Stimulated activated CD4-positive, alpha-beta T cell treated with anti-CD3 and anti-CD28 coated beads, TNF-alpha, amount 100 ng/mL, for 24 hours (primary cell): ENCODE measurements at regions not wholly inside any gene's neighbourhood (a gene's known extent, or its start where the extent isn't known, plus 50 kb on each side); places are given as distances from the start of the nearest gene placed in this dataset.

Source experiments
- DNase-seq, 3 experiments: peaks; one replicate each; pipeline ENCODE4 v3.0.0-alpha.2; 2020; ENCODE audit warnings: low read depth in 3 of 3

DNA sequence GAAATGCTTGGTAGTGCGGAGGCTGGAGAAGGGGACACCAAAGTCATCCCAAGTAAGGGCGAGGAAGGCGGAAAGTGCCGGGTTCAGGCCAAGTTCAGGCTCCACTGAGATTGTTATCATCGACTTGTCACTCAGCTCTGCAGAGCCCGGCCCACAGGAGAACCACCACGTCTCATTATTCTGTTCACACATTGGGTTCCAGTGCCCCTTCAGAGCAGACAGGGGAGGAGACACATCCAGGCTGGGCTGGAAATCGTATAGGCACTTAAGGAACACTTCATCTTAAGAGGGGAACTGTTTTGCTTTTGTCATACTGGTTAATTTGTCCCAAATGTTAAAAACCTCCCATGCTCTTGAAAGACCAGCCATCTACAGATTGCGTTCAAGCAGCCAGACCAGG lies 118.3 kb upstream of the ADAMTS18 start:
- DNase-seq = no peak

DNA sequence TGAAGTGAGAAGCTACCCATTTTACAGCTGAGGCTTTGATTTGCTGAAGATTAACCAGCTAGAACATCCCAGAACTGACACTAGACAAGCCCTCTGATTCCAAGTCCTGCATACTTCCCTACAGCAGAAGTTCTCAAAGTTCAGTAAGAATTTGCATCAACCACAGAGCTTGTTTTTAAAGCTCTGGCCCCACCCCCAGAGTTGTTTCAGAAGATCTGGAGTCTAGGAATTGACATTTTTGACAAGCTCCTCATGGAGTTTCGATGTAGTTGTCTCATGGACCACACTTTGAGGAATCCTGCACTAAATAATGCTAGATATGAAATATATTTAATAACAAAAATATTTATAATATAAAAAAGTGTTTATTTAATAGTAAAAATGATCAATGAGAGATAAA lies 120.3 kb upstream of the ADAMTS18 start:
- no peak for DNase-seq

DNA sequence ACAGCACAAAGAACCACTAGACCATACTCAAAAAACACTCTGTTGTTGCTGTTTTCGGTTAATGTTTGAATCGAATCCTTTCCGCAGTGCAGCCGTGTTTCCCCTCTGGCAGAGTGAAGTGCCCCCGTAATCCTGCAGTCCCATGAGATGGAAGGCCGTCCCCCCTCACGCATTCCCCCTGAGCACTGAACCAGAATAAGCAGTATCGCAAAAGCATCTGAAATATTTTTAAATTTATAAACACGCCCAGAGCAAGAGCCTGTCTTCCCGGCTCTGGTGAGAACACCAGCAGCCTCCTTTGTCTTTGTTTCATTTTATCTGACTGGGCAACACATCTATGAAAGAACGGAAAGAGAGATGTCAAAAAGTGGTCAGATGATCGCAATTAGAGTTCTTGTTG lies 121.0 kb upstream of the ADAMTS18 start:
- no peak for DNase-seq

DNA sequence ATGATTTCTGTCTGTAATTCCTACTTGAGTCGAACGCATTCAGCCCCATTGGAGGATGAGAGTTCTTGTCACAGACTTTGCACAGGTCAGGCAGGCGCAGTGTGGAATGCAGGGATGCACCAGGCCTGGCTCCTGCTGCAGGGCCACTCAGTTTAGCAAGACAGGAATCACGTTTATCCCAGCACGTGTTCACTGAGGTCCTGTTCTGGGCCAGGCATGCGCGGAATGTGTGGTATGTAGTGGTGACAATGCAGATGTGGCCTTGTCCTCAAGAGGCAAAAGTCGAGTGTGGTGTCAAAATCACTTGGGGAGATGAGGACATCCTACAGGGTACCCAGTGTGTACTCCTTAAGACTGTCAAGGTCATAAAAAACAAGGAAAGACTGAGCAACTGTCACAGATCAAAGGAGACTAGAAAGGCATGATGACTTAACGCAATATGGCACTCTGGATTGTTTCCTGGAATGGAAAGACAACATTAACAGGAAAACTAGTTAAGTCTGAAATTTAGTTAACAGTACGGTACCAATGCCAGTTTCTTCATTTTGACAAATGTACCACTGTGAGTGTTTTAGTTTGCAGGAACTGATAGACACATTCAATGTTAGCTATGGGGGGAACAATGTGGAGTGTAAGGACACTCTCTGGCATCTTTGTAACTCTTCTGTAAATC lies 121.5 kb upstream of the ADAMTS18 start:
- DNase-seq = no peak

DNA sequence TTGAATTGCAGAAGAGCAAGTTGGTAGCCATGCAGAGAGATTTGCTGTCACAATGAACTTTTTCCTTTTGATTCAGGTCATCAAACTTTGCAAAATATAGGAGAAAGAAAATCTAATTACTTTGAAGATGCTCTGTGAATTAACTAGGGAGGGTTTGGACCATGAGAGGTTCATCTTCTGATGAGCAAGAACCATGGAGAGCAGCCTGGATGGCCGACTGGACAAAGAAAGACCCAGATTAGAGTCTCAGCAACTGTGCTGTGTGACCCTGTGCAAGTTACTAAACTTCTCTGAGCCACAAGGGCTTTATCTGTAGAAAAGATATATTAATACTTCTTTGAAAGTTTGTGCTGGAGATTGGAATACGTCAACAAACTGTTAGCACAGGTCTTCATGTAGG lies 122.6 kb upstream of the ADAMTS18 start:
- DNase-seq = no peak

DNA sequence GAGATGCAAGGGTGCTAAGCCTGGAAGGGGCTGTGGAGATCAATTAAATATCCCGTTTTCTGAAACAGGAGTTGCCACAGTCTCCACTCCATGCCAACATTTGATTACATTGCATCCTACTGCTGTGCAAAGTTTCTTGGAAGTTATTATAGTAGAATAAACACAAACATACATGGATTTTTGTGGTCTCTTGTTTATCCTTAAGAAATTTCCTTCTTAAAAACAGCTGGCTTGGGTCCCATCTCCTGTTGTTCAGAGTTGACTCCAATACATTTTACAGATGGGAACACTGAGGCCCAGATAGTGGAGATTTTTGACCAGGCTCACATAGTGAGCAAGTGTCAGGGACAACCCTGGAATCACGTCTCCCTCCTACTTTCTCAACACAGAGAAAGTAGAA lies 124.0 kb upstream of the ADAMTS18 start:
- DNase-seq = no peak

DNA sequence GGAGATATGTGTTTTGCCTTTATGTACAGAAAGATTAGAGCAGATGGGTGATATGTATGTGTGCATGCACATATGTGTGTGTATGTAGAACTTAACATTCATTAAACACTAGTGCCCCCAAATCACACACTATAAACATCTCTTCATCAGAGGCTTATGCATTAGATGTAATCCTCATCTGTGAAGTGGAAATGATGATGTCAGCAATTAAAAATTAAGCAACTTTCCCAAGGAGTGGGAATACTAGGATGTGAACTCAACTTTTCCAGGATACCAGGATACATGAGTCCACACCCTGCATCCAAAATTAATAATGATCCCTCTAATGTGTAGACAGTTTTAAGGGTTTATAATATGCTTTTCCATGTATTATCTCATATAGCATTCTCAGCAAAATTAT lies 127.7 kb upstream of the ADAMTS18 start:
- DNase-seq = no peak

DNA sequence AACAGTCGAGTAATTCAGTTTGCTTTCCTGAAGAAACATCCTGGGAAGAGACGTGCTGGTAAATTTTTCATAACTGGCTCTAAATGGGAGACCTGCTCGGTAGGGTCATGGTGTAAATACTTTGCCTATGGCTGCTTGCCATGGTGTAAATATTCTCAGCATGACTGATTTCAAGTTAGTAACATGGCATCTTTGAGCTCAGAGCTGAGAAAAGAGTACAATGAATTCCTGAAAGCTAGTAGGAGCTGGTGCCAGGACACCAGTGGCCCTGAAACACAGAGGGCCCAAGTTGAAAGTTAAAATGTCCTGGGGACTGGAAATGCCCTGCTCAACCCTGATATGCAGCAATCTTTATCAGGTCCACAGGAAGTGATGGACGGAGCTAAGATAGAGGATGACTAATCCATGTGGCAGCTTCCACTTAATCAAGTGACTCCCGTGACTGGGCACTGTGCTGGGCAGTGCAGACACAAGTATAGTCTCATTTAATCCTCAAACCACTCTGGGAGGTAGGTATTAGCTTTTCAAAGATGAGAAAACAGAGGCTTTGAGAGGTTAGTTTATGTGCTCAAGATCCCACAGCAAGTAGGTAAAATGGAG lies 130.1 kb upstream of the ADAMTS18 start:
- no peak for DNase-seq

DNA sequence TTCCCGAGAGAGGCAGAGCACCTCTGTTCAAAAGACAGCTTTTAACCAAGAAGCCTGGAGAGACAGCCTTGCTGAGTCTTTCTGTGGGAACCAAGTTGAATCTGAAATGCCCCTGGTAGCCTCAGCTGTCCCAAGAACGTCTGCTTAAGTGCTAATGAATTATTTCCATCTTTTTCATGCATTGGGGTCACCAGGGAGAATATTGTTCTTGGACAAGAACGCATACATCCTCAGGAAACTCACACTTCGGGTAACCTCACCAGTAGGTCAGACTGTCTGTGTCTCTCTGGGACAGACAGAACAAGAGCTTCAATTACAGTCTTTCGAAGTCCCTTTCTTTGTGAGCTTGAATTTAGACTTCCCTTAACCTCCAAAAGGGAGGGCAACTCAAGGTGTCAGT lies 134.6 kb upstream of the ADAMTS18 start:
- DNase-seq = no peak

DNA sequence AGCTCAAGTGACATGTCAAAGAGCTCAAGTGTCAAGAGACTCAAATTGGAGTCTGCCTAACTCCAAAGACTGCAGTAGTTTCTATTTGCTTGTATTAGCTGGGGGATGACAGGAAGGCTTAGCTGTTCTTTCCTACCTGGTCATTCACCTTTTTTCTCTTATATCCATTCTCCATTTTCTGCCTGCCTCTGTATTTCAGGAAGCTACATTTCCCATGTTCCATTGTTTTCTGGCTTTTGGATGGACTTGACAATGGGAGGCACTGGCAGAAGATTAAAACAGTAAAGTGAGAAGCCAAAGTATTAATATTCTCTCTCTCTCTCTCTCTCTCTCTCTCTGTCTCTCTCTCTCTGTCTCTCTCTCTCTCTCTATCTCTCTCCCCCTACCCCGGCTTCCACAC lies 135.7 kb upstream of the ADAMTS18 start:
- no peak for DNase-seq

DNA sequence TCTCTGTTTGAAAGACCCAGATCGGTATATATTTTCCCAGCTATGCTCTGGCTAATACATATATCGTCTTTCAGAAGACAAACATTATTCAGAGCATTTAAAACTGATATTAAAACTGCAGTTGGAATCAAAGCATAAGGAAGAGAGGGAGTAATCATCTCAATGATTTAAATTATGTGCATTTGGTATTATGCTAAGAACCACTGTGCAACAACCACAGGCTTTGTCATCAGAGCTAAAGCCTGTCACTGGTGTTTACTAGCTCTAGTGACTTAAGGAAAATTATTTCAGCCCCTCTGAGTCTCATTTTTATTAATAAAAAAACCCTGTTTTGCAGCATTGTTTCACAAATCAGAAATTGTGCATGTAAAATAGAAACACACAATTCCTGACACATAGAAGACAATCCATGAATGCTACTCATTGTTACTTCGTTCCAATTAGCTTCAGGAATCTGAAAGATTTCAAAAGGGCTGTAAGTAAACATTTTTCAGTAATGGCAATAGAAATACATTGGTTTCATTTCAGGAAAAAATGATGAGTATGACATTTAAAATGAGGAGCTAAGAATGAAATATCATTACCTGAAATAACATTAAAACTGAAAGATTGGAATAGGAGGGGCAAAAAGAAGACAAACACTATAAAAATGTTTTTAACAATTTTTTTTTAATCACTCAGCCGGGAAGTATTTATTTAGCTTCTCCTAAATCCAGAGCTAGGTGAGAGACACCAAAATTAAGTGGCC lies 136.5 kb upstream of the ADAMTS18 start:
- DNase-seq = no peak

DNA sequence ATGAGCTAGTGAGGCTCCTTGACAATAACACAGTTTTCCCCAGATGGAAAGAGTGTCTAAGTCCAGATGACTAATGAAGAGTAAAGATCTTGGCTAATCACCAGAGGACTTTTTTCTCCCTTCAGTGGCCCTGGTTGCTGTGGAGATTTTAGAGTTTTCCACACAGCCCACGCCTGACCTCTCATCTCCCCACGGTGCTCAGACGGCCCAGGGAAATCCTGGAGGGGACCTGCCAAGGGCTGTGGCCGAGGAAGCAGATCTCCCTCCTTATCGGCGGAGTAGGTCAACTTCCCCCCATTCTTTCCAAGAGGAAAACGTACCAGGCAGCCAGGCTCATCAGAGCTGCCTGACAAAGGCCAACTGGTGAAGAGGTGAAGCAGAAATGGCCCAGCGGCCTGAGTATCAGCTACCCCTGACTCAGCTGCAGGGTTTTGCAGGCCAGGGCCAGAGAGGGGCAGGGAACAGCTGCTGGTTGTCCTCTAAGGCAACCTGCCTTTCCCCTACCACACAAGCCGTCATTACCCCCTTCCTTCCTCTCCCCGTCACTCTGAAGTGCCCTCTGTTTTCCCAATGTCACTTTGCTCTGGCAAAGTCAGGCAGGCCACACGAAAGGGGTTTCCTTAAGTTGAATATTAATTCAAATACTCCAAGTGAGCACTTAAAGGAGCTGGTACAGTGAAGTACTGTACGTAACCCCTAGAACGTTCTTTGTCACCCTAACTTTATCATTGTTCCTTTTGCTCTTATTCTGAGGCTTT lies 140.2 kb upstream of the ADAMTS18 start:
- no peak for DNase-seq

DNA sequence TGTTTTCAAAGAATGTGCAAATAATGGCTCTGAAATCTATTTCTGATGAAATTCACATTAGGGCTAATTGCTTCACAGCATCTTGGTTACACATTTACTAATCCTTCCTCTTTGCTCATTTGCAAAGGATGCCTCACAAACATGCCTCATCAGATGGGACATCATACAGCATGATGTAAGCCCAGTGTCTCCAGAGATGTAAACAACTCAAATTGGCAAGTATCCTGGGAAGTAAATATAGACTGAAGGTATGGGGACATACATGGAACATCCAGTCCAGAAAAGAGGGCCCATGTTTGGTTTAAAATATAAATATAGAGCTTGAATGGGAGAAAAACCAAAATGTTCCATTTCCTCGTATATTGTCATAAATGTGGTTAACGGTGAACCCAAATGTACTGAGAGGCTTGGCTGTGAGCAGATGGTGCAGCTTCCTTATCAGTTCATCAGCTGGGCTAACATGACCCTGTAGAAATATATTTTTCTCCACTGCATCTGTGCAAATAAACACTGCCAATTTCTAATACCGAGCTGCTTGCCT lies 142.9 kb upstream of the NUDT7 start:
- no peak for DNase-seq

DNA sequence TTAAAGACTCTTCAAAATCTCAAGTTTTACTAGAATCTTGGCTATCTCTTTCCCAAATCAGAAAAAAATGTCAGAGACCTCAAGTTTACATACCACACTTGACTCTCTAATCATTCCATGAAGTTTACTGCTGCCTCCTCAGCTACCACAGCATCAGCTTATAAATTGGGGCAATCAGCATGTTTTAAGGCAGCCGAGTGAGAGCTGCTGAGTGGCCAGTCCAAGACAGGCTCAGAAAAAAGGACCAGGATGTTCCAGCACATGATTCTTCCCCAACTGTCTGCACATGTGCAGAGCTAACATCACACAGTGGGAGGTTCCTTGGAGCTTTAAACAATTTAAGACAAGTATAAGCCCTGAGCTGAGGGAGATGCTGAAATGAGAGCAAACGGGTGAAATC lies 140.6 kb upstream of the NUDT7 start:
- no peak for DNase-seq

DNA sequence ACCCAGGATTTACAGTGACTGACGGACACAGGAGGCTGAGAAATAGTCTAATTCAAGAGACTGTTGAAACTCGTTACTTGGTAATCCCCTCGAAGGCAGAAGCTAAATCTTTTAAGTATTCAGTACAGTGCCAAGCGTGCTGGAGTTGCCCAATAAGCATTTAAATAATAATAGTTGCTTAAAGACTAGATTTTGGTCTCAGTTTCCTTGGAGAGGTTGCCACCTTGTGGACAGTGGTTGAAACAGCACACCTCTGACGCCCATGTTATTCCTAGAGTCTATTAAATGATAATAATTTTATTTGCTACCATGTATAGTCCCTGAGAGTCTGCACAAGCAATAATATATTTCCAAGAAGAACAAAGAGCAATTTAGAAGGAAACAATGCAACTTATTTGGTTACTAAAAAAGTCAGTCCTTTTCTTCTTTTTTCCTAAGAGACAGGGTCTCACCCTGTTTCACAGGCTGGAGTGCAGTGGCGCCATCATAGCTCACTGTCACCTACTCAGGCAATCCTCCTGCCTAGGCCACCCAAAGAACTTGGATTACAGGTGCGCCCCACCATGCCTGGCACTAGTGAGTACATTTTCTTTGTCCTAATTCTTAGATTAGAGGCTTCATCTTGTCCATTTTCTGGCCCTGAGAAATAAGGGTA lies 138.0 kb upstream of the NUDT7 start:
- peak; percentile 8 to 22 (median 13) for DNase-seq

DNA sequence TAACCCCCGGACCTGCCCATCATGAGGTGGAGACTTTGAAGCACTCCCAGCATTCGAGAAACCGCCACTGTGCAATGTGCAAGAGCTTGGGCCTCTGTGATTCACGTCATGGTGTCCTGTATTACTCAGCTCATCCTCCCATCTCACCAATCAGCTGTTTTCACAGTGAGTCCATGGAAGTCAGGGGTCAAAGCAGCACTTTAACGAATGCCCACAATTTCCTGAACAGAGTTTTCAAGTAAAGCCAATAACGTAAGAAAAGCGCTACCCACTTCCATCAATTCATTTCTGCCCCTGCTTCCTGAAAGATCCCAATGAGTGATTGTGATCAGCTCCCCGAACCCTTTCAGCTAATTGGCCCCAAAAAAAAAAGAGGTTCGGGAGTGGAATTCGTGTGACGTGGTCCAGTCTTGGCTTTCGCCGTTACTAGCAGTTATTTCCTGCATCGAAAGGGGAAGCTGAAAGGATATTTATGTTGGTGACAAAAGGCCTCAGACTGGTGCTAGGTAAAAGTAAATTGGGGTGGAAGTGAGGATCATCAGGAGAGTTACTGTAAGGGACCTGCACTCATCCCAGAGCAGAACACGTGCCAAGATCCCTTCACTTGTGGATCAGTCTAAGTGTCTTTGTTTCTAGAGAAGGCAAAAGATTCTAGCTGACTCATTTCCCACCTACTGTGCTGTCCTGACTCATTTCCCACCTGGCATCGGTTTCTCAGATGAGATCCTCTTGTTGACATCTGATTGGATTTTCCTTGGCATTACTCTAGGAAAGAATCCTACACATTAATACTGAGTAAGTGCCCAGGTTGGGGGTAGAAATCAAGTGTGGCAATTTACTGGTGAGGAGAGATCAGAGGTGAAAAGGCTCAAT lies 136.7 kb upstream of the NUDT7 start:
- DNase-seq = no peak

DNA sequence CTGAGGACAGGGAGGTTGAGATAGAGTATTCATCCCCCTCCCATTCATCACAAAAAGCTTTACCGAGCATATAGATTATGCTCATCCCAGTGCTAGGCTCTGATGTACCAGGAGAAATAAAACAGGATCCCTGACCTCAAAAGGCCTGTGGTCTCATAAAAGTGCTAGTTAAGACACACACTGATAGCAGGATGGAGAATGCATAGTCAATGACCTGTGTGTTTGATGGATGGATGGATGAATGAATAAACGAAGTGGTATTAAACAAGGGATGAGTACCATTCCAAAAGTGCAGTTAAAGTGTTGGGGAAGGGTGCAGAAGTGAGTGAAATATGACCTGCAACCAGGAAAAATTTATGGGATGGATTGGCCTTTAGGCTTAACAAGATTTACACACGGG lies 133.9 kb upstream of the NUDT7 start:
- no peak for DNase-seq

DNA sequence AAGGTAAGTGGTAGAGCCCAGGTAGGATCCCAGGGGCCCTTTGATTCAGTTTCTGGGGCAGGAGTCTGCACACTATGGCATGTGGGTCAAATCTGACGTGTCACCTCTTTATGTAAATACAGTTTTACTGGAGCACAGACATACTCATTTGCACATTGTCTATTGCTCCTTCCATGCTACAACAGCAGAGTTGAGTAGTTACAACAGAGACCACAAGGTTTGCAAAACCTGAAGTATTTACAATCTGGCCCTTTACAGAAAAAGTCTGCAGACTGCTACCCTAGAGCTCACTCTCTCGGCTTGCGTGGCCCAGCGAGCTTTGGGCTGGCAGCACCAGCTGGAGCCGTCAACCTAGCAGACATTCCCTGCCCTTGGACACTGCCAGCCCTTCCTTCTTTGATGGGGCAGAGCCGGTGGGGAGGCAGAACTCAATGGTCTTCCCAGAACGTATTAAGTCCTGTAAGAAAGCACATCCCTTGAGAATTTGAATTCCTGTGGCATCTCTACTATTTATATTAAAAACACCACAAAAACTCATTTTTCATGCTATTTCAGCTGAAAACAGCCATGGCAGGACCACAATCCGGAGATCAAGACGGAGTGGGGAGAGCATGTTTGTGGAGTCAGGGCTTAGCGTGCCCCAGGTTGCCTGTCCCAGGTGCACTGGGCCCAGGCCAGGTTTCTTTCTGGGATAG lies 133.1 kb upstream of the NUDT7 start:
- DNase-seq = no peak

DNA sequence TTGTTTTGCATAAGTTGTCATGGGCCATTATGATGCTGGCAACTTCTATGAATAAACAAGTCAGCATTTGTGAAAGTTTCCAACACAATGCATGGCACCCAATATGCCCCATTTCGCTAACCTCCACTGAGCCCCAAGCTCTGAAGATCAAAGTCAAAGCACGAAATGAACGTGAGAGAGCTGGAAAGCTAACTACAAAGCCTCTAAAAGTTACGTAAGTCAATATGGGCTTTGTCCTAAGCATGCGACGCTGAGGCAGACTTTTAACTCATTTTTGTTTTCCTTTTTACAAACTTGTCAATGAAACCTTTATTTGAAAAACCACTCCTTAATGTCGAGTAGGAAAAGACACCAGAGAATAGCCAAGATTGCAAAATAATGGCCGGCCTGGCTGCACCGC lies 131.6 kb upstream of the NUDT7 start:
- DNase-seq = no peak

DNA sequence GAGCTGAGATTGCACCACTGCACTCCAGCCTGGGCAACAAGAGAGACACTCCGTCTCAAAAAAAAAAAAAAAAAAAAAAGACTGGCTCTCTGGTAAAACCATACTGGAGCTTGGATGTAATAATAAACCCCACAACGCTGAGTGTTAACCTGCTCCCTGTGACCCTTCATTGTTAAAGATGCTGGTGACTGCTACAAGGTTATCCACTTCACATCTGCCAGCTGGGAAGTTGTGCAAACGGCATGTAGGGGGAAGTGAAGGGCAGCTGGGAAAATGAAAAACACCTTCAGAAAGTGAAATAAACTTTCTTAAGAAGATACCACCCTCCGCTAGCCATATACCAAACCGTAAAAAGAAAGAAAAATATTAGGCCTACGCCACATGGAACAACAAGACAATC lies 131.0 kb upstream of the NUDT7 start:
- no peak for DNase-seq
